ENCODE measurements at regions not wholly inside any gene's neighbourhood (a gene's known extent, or its start where the extent isn't known, plus 50 kb on each side); places are given as distances from the start of the nearest gene placed in this dataset.

DNA sequence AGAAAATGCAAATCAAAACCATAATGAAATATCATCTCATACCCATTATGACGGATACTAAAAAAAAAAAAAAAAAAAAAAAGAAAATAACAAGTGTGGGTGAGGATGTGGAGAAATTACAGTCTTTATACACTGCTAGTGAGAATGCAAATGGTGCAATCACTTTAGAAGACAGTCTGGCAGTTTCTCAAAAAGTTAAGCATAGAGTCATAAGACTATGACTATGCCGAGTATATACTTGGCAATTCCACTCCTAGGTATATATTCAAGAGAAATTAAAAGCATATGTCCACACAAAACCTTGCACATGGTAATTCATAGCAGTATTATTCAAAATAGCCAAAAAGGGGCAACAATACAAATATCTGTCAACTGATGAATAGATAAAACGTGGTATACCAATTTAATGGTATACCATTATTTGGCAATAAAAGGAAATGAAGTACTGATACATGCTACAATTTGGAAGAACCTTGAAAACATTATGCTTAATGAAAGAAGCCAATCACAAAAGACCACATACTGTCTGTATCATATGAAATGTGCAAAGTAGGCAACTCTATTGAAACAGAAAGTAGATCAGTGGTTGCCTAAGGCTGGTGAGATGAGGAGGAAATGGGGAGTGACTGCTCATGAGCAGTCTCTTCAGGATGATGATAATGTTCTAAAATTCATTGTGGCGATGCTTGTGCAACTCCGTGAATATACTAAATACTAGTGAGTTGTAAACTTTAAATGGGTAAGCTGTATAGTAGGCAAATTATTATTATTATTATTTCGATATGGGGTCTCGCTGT, 90.1 kb upstream of the NANOS1 start:
- no peak overlapping the region for H3K27ac ChIP-seq (ENCODE audit: control insufficient read depth, insufficient read depth, low read length)
- no peak overlapping the region for H3K4me3 ChIP-seq (ENCODE audit: control insufficient read depth in 2 of 3, extremely low read depth in 1 of 3, insufficient read depth in 2 of 3, low read depth in 1 of 3, low read length in 3 of 3)
- H3K27me3 ChIP-seq (ENCODE audit: control insufficient read depth, extremely low read depth, insufficient read depth, low read length) = no peaks in the 10 kb centered on the region
- H3K4me1 ChIP-seq (ENCODE audit: control insufficient read depth, extremely low read depth, insufficient read depth, low read length) = peaks cover 11% of the 10 kb centered on the region
- FAIRE-seq (peak; percentile 34), DNase-seq (ENCODE audit: low read depth, low spot score) (no peak)
- no peaks in the 10 kb centered on the region for H3K9me3 ChIP-seq (ENCODE audit: control insufficient read depth, low read depth, low read length)
- no peak overlapping the region for H2AFZ ChIP-seq (ENCODE audit: control insufficient read depth, low read length)
- TF ChIP-seq, protein P1, sequence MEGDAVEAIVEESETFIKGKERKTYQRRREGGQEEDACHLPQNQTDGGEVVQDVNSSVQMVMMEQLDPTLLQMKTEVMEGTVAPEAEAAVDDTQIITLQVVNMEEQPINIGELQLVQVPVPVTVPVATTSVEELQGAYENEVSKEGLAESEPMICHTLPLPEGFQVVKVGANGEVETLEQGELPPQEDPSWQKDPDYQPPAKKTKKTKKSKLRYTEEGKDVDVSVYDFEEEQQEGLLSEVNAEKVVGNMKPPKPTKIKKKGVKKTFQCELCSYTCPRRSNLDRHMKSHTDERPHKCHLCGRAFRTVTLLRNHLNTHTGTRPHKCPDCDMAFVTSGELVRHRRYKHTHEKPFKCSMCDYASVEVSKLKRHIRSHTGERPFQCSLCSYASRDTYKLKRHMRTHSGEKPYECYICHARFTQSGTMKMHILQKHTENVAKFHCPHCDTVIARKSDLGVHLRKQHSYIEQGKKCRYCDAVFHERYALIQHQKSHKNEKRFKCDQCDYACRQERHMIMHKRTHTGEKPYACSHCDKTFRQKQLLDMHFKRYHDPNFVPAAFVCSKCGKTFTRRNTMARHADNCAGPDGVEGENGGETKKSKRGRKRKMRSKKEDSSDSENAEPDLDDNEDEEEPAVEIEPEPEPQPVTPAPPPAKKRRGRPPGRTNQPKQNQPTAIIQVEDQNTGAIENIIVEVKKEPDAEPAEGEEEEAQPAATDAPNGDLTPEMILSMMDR (optimal IDR thresholded peaks at IDR 0.05 in 1 of 3, IDR thresholded peaks at IDR 0.05 in 1 of 3, conservative IDR thresholded peaks at IDR 0.05 in 1 of 3; ENCODE audit: extremely low read depth in 1 of 3, insufficient read depth in 2 of 3, low read length in 3 of 3) = no peak
- TF ChIP-seq EZH2 (IDR thresholded peaks at IDR 0.05; ENCODE audit: low read length) = no peak
- no peaks in the 10 kb centered on the region for H3K9me1 ChIP-seq (ENCODE audit: control insufficient read depth, extremely low read depth, insufficient read depth, low read length)
- no peak overlapping the region for H3K9ac ChIP-seq (ENCODE audit: control insufficient read depth, extremely low read depth, insufficient read depth, low read length)
- H3K36me3 ChIP-seq (ENCODE audit: control insufficient read depth in 2 of 2, extremely low read depth in 1 of 2, insufficient read depth in 2 of 2, low read length in 2 of 2) = no peaks in the 10 kb centered on the region
- peak overlapping the region; percentile 29 for H3K4me2 ChIP-seq (ENCODE audit: control insufficient read depth, extremely low read depth, insufficient read depth, low read depth, low read length)
- dilution Hi-C loops (cut with MboI; ENCODE audit: extremely low pct_ligation_motif_present, low sequenced_read_pairs) = no loop called here
- H3K79me2 ChIP-seq (ENCODE audit: control insufficient read depth, insufficient read depth, low read length) = no peaks in the 10 kb centered on the region
- no peaks in the 10 kb centered on the region for H4K20me1 ChIP-seq (ENCODE audit: control insufficient read depth, extremely low read depth, insufficient read depth, low read length)

DNA sequence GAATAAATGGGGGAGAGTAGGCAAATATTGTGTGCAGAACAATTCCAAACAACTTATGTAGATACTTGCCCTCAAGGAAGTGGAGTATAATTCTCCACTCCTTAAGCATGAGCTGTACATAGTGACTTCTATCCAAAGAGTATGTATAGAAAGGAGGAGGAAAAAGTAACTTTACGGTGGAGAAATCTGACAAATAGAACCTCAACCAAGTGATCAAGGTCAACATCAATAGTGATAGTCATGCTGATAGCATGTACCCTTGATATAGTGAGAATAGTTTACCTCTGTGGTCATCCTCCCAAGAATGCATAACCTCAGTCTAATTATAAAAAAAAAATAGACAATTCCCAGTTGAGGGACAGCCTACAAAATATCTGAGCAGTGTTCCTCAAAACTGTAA, 89.1 kb upstream of the NANOS1 start:
- dilution Hi-C loops (cut with MboI; ENCODE audit: extremely low pct_ligation_motif_present, low sequenced_read_pairs) = no loop called here
- Histone ChIP-seq H3K4me1 (ENCODE audit: control insufficient read depth, extremely low read depth, insufficient read depth, low read length) (peaks cover 11% of the 10 kb centered on the region), H3K9ac (ENCODE audit: control insufficient read depth, extremely low read depth, insufficient read depth, low read length) (no peak overlapping the region), H3K27ac (ENCODE audit: control insufficient read depth, insufficient read depth, low read length) (no peak overlapping the region), H3K4me2 (ENCODE audit: control insufficient read depth, extremely low read depth, insufficient read depth, low read depth, low read length) (no peak overlapping the region), H3K79me2 (ENCODE audit: control insufficient read depth, insufficient read depth, low read length) (no peaks in the 10 kb centered on the region), H2AFZ (ENCODE audit: control insufficient read depth, low read length) (no peak overlapping the region), H3K27me3 (ENCODE audit: control insufficient read depth, extremely low read depth, insufficient read depth, low read length) (no peaks in the 10 kb centered on the region), H4K20me1 (ENCODE audit: control insufficient read depth, extremely low read depth, insufficient read depth, low read length) (no peaks in the 10 kb centered on the region), H3K36me3 (ENCODE audit: control insufficient read depth in 2 of 2, extremely low read depth in 1 of 2, insufficient read depth in 2 of 2, low read length in 2 of 2) (no peaks in the 10 kb centered on the region), H3K9me1 (ENCODE audit: control insufficient read depth, extremely low read depth, insufficient read depth, low read length) (no peaks in the 10 kb centered on the region), H3K4me3 (ENCODE audit: control insufficient read depth in 2 of 3, extremely low read depth in 1 of 3, insufficient read depth in 2 of 3, low read depth in 1 of 3, low read length in 3 of 3) (no peak overlapping the region), H3K9me3 (ENCODE audit: control insufficient read depth, low read depth, low read length) (no peaks in the 10 kb centered on the region)
- TF ChIP-seq EZH2 (IDR thresholded peaks at IDR 0.05; ENCODE audit: low read length) = no peak
- TF ChIP-seq, protein P1 (optimal IDR thresholded peaks at IDR 0.05 in 1 of 3, IDR thresholded peaks at IDR 0.05 in 1 of 3, conservative IDR thresholded peaks at IDR 0.05 in 1 of 3; ENCODE audit: extremely low read depth in 1 of 3, insufficient read depth in 2 of 3, low read length in 3 of 3) = no peak
- peak; percentile 50 for DNase-seq (ENCODE audit: low read depth, low spot score)
- FAIRE-seq = peak; percentile 49

Data from keratinocyte (primary cell).